ENCODE measurements at regions not wholly inside any gene's neighbourhood (a gene's known extent, or its start where the extent isn't known, plus 50 kb on each side); places are given as distances from the start of the nearest gene placed in this dataset.

- H3K4me3 Mint-ChIP-seq (ENCODE audit: unreplicated experiment): no peak overlapping the region
- H3K9me3 Mint-ChIP-seq (ENCODE audit: unreplicated experiment): no peaks in the 10 kb centered on the region
- peaks cover 1% of the 10 kb centered on the region for H3K27me3 Mint-ChIP-seq (ENCODE audit: unreplicated experiment)
- no peaks in the 10 kb centered on the region for H3K36me3 Mint-ChIP-seq (ENCODE audit: unreplicated experiment)
- peaks cover 11% of the 10 kb centered on the region for H3K4me1 Mint-ChIP-seq (ENCODE audit: low read depth, unreplicated experiment)
- DNase-seq: no peak
- TF ChIP-seq CTCF (IDR thresholded peaks at IDR 0.05; ENCODE audit: partially characterized antibody, unreplicated experiment): no peak
- H3K27ac Mint-ChIP-seq (ENCODE audit: unreplicated experiment): no peak overlapping the region
Observed at GRCh38 chr4:138911909-138912703, 103.5 kb upstream of the NOCT start.

- no peaks in the 10 kb centered on the region for H3K27me3 Mint-ChIP-seq (ENCODE audit: unreplicated experiment)
- H3K27ac Mint-ChIP-seq (ENCODE audit: unreplicated experiment): no peak overlapping the region
- H3K4me3 Mint-ChIP-seq (ENCODE audit: unreplicated experiment): no peak overlapping the region
- peaks cover 11% of the 10 kb centered on the region for H3K4me1 Mint-ChIP-seq (ENCODE audit: low read depth, unreplicated experiment)
- no peak for TF ChIP-seq CTCF (IDR thresholded peaks at IDR 0.05; ENCODE audit: partially characterized antibody, unreplicated experiment)
- no peaks in the 10 kb centered on the region for H3K9me3 Mint-ChIP-seq (ENCODE audit: unreplicated experiment)
- DNase-seq: no peak
- no peaks in the 10 kb centered on the region for H3K36me3 Mint-ChIP-seq (ENCODE audit: unreplicated experiment)
Observed at GRCh38 chr4:138910914-138911336, 104.7 kb upstream of the NOCT start.

- Mint-ChIP-seq H3K27ac (ENCODE audit: unreplicated experiment) (no peak overlapping the region), H3K27me3 (ENCODE audit: unreplicated experiment) (no peaks in the 10 kb centered on the region), H3K4me3 (ENCODE audit: unreplicated experiment) (no peak overlapping the region), H3K9me3 (ENCODE audit: unreplicated experiment) (no peaks in the 10 kb centered on the region), H3K4me1 (ENCODE audit: low read depth, unreplicated experiment) (peaks cover 11% of the 10 kb centered on the region), H3K36me3 (ENCODE audit: unreplicated experiment) (no peaks in the 10 kb centered on the region)
- no peak for TF ChIP-seq CTCF (IDR thresholded peaks at IDR 0.05; ENCODE audit: partially characterized antibody, unreplicated experiment)
- no peak for DNase-seq
Observed at GRCh38 chr4:138910195-138910913, 105.2 kb upstream of the NOCT start.

- Mint-ChIP-seq H3K4me3 (ENCODE audit: unreplicated experiment) (no peak overlapping the region), H3K36me3 (ENCODE audit: unreplicated experiment) (no peaks in the 10 kb centered on the region), H3K27ac (ENCODE audit: unreplicated experiment) (no peak overlapping the region), H3K4me1 (ENCODE audit: low read depth, unreplicated experiment) (peaks cover 11% of the 10 kb centered on the region), H3K9me3 (ENCODE audit: unreplicated experiment) (peaks cover 3% of the 10 kb centered on the region), H3K27me3 (ENCODE audit: unreplicated experiment) (no peaks in the 10 kb centered on the region)
- no peak for TF ChIP-seq CTCF (IDR thresholded peaks at IDR 0.05; ENCODE audit: partially characterized antibody, unreplicated experiment)
- no peak for DNase-seq
Observed at GRCh38 chr4:138909587-138909986, 106.0 kb upstream of the NOCT start.

- H3K27ac Mint-ChIP-seq (ENCODE audit: unreplicated experiment): no peak overlapping the region
- no peak for DNase-seq
- no peaks in the 10 kb centered on the region for H3K36me3 Mint-ChIP-seq (ENCODE audit: unreplicated experiment)
- TF ChIP-seq CTCF (IDR thresholded peaks at IDR 0.05; ENCODE audit: partially characterized antibody, unreplicated experiment): no peak
- H3K27me3 Mint-ChIP-seq (ENCODE audit: unreplicated experiment): no peaks in the 10 kb centered on the region
- peaks cover 11% of the 10 kb centered on the region for H3K4me1 Mint-ChIP-seq (ENCODE audit: low read depth, unreplicated experiment)
- no peak overlapping the region for H3K4me3 Mint-ChIP-seq (ENCODE audit: unreplicated experiment)
- H3K9me3 Mint-ChIP-seq (ENCODE audit: unreplicated experiment): peaks cover 3% of the 10 kb centered on the region
Observed at GRCh38 chr4:138908134-138908533, 107.4 kb upstream of the NOCT start.
